HCT116 (cell line): ENCODE measurements at regions not wholly inside any gene's neighbourhood (a gene's known extent, or its start where the extent isn't known, plus 50 kb on each side); places are given as distances from the start of the nearest gene placed in this dataset.
A peak's percentile ranks its signal among the peaks of the same experiment; 100 is the strongest.

Source experiments
- ATAC-seq: fragments of 200-7000 bp; cut with Tn5 transposase; 2 replicates; pipeline ENCODE4 v1.9.1; 2020; ENCODE audit warnings: mild to moderate bottlenecking, moderate library complexity
- BruUV-seq: library from RNA; stranded (reverse); fragments of 400-500 nt; replicated peaks from 2 replicates; lab custom pipeline; 2021; lab: Mats Ljungman, UMichigan
- CTCF ChIA-PET: fragments of 300-600 bp; sonication (Branson Sonifier 250); formaldehyde crosslinking; loops from one replicate; lab custom pipeline; 2021; ENCODE audit warnings: antibody characterized with exemption; lab: Charles Lee
- POLR2A ChIA-PET: fragments of 300-600, 350-600 bp; sonication (Branson Sonifier 250); formaldehyde crosslinking; loops from one replicate; lab custom pipeline; 2021; ENCODE audit warnings: antibody characterized with exemption; lab: Charles Lee
- RAD21 ChIA-PET, 2 experiments: fragments of 300-600 bp; sonication (Branson Sonifier 250); formaldehyde crosslinking; loops; one replicate each; lab custom pipeline; 2023; ENCODE audit warnings: low total read pairs in 2 of 2; ENCODE audit not compliant: uncharacterized antibody in 2 of 2, unreplicated experiment in 2 of 2, low non-redundant PET in 1 of 2; lab: Charles Lee
- DNase-seq: peaks from one replicate; pipeline ENCODE4 v3.0.0-alpha.2; 2010; ENCODE audit warnings: low read depth, low spot score
- H2AFZ ChIP-seq: fragments of 200-600 bp; shearing (Covaris generic), sonication (generic); 2 replicates; pipeline ENCODE4 v1.6.1; 2017; ENCODE audit warnings: low read depth, mixed run types, mixed read lengths, antibody characterized with exemption, low read length; ENCODE audit not compliant: poor library complexity, severe bottlenecking
- H3K27ac ChIP-seq: 2 replicates; pipeline ENCODE4 v1.5.1; 2012; ENCODE audit warnings: low read depth, low read length
- H3K27me3 ChIP-seq: fragments of 200-600 bp; sonication (generic); 2 replicates; pipeline ENCODE4 v1.6.1; 2016; ENCODE audit warnings: mixed run types, low read length, mixed read lengths; ENCODE audit not compliant: insufficient read depth
- H3K36me3 ChIP-seq, 2 experiments: fragments of 200-500 bp in 1 of 2; fragments of 200-600 bp in 1 of 2; sonication (Bioruptor generic) in 1 of 2; sonication (generic) in 1 of 2; 2 replicates each; pipeline versions ENCODE4 v1.5.1 to v1.6.1; 2014 to 2016; ENCODE audit warnings: low read length in 2 of 2, inconsistent platforms in 1 of 2, mixed read lengths in 1 of 2, mixed run types in 1 of 2; ENCODE audit not compliant: insufficient read depth in 2 of 2, control insufficient read depth in 1 of 2
- H3K4me1 ChIP-seq, 2 experiments: fragments of 200-600 bp in 1 of 2; sonication (generic) in 1 of 2; 2 replicates each; pipeline versions ENCODE4 v1.5.1 to v1.6.1; 2012 to 2017; ENCODE audit warnings: low read length in 2 of 2, inconsistent platforms in 1 of 2, mild to moderate bottlenecking in 1 of 2, mixed read lengths in 1 of 2, mixed run types in 1 of 2, moderate library complexity in 1 of 2; ENCODE audit not compliant: insufficient read depth in 2 of 2, control insufficient read depth in 1 of 2
- H3K4me2 ChIP-seq: fragments of 200-600 bp; sonication (generic); 2 replicates; pipeline ENCODE4 v1.6.1; 2017; ENCODE audit warnings: mixed run types, low read length, mixed read lengths
- H3K4me3 ChIP-seq, 2 experiments: fragments of 200-600 bp in 1 of 2; sonication (generic) in 1 of 2; replicated peaks in 1 of 2; 2 replicates each; pipeline ENCODE4 v1.5.1; 2011 to 2016; ENCODE audit warnings: low read length in 2 of 2, control low read depth in 1 of 2, low read depth in 1 of 2, mild to moderate bottlenecking in 1 of 2, mixed read lengths in 1 of 2, mixed run types in 1 of 2
- H3K79me2 ChIP-seq: fragments of 200-600 bp; sonication (generic); 2 replicates; pipeline ENCODE4 v1.6.1; 2017; ENCODE audit warnings: mild to moderate bottlenecking, mixed run types, low read length, moderate library complexity, mixed read lengths; ENCODE audit not compliant: insufficient read depth
- H3K9ac ChIP-seq: fragments of 200-600 bp; sonication (generic); 2 replicates; pipeline ENCODE4 v1.6.1; 2016; ENCODE audit warnings: low read length, mixed read lengths
- H3K9me2 ChIP-seq: fragments of 200-600 bp; sonication (generic), shearing (Covaris generic); 2 replicates; pipeline ENCODE4 v1.6.1; 2017; ENCODE audit warnings: mixed run types, mild to moderate bottlenecking, moderate library complexity; ENCODE audit not compliant: insufficient read depth
- H3K9me3 ChIP-seq, 2 experiments: fragments of 200-500 bp in 1 of 2; fragments of 200-600 bp in 1 of 2; sonication (Bioruptor generic) in 1 of 2; sonication (generic) in 1 of 2; 2 replicates each; pipeline ENCODE4 v1.6.1; 2014 to 2017; ENCODE audit warnings: low read length in 2 of 2, mixed read lengths in 2 of 2, inconsistent platforms in 1 of 2, low read depth in 1 of 2, mild to moderate bottlenecking in 1 of 2, mixed run types in 1 of 2, moderate library complexity in 1 of 2; ENCODE audit not compliant: control insufficient read depth in 1 of 2, insufficient read depth in 1 of 2
- H4K20me1 ChIP-seq: fragments of 200-600 bp; sonication (generic), shearing (Covaris generic); 2 replicates; pipeline ENCODE4 v1.6.1; 2017; ENCODE audit warnings: mixed run types, mild to moderate bottlenecking, moderate library complexity; ENCODE audit not compliant: insufficient read depth
- ATF3 ChIP-seq: IDR thresholded peaks from 2 replicates; pipeline ENCODE4 v1.6.1; 2012
- CBX3 ChIP-seq: IDR thresholded peaks from 2 replicates; pipeline ENCODE4 v1.6.1; 2012; ENCODE audit warnings: low read depth
- CEBPB ChIP-seq: IDR thresholded peaks from 2 replicates; pipeline ENCODE4 v1.6.1; 2012; ENCODE audit warnings: low read depth
- EZH2 ChIP-seq: fragments of 200-600 bp; sonication (generic); IDR thresholded peaks from 2 replicates; pipeline ENCODE4 v1.6.1; 2017; ENCODE audit warnings: antibody characterized with exemption, mixed run types
- EZH2phosphoT487 ChIP-seq: fragments of 200-600 bp; IDR thresholded peaks from 2 replicates; pipeline ENCODE4 v1.6.1; 2018; ENCODE audit warnings: antibody characterized with exemption, borderline replicate concordance
- JUND ChIP-seq: IDR thresholded peaks from 2 replicates; pipeline ENCODE4 v1.6.1; 2012
- MAX ChIP-seq: IDR thresholded peaks from 2 replicates; pipeline ENCODE4 v1.6.1; 2012
- POLR2A ChIP-seq: IDR thresholded peaks from 2 replicates; pipeline ENCODE4 v1.7.0; 2011; ENCODE audit warnings: borderline replicate concordance; ENCODE audit not compliant: insufficient read depth, insufficient read length; ENCODE audit errors: extremely low read depth
- POLR2AphosphoS5 ChIP-seq: IDR thresholded peaks from 2 replicates; pipeline ENCODE4 v1.6.1; 2011; ENCODE audit warnings: mild to moderate bottlenecking, low read depth, low read length, moderate library complexity
- SRF ChIP-seq: IDR thresholded peaks from 2 replicates; pipeline ENCODE4 v1.6.1; 2012; ENCODE audit warnings: low read depth
- TCF7L2 ChIP-seq: IDR thresholded peaks from 2 replicates; pipeline ENCODE4 v1.7.0; 2011; ENCODE audit warnings: borderline replicate concordance, inconsistent platforms; ENCODE audit not compliant: insufficient read depth, insufficient read length; ENCODE audit errors: extremely low read depth
- YY1 ChIP-seq: IDR thresholded peaks from 2 replicates; pipeline ENCODE4 v1.6.1; 2011; ENCODE audit warnings: low read length, low read depth, moderate library complexity, mild to moderate bottlenecking; ENCODE audit not compliant: insufficient replicate concordance; ENCODE audit errors: extremely low read depth
- ZBTB33 ChIP-seq: IDR thresholded peaks from 2 replicates; pipeline ENCODE4 v1.6.1; 2011; ENCODE audit warnings: mild to moderate bottlenecking, low read length, moderate library complexity; ENCODE audit not compliant: insufficient replicate concordance; ENCODE audit errors: extremely low read depth
- ZFX ChIP-seq: fragments of 450-650 bp; IDR thresholded peaks from 2 replicates; pipeline ENCODE4 v1.6.1; 2017
- ZNF274 ChIP-seq: fragments of 200-500 bp; sonication (Bioruptor generic); IDR thresholded peaks from 2 replicates; pipeline ENCODE4 v1.6.1; 2014; ENCODE audit warnings: mild to moderate bottlenecking, low read depth, low read length, inconsistent platforms
- intact Hi-C: fragments of 100-400 bp; cut with micrococcal nuclease; formaldehyde crosslinking; loops from 2 replicates; pipeline ENCODE4 v1.10.0; 2022

GRCh38 chr7:35551321-35552081, 143.4 kb downstream of the HERPUD2 start:
- H3K9me2 ChIP-seq: no peaks in the 10 kb centered on the region
- H4K20me1 ChIP-seq: no peaks in the 10 kb centered on the region
- ChIA-PET POLR2A (no interaction called here), CTCF (no interaction called here), RAD21 (no interaction called here)
- no peak overlapping the region for H3K4me3 ChIP-seq
- no peaks in the 10 kb centered on the region for H3K9me3 ChIP-seq
- no peaks in the 10 kb centered on the region for H3K79me2 ChIP-seq
- no peaks in the 10 kb centered on the region for H3K4me1 ChIP-seq
- BruUV-seq: no TSS peak
- no peaks in the 10 kb centered on the region for H3K27me3 ChIP-seq
- intact Hi-C loops: no loop called here
- H3K4me2 ChIP-seq: no peak overlapping the region
- peak; percentile 46; the same call in 1 of the 2 replicates for ATAC-seq
- H3K27ac ChIP-seq: no peak overlapping the region
- no peaks in the 10 kb centered on the region for H3K36me3 ChIP-seq
- DNase-seq: no peak
- H3K9ac ChIP-seq: no peak overlapping the region
- no peak overlapping the region for H2AFZ ChIP-seq
- TF ChIP-seq CBX3 (no peak), ZNF274 (no peak), ZFX (no peak), ATF3 (no peak)

GRCh38 chr7:35550831-35551230, 144.1 kb downstream of the HERPUD2 start:
- CTCF ChIA-PET: no interaction called here

More at GRCh38 chr7:35550831-35551230, 144.1 kb downstream of the HERPUD2 start:
- no peaks in the 10 kb centered on the region for H3K27me3 ChIP-seq
- H2AFZ ChIP-seq: no peak overlapping the region
- H3K4me3 ChIP-seq: no peak overlapping the region
- H3K4me2 ChIP-seq: no peak overlapping the region
- H3K79me2 ChIP-seq: no peaks in the 10 kb centered on the region
- H3K27ac ChIP-seq: no peak overlapping the region
- ChIA-PET POLR2A (no interaction called here), RAD21 (no interaction called here)
- ATAC-seq (no peak), DNase-seq (no peak)
- intact Hi-C loops: no loop called here
- H3K9ac ChIP-seq: no peak overlapping the region
- no peaks in the 10 kb centered on the region for H3K9me2 ChIP-seq
- H3K36me3 ChIP-seq: no peaks in the 10 kb centered on the region
- no peaks in the 10 kb centered on the region for H4K20me1 ChIP-seq
- no peaks in the 10 kb centered on the region for H3K9me3 ChIP-seq
- TF ChIP-seq ZNF274 (no peak), YY1 (no peak), ZBTB33 (no peak), JUND (no peak), EZH2 (no peak), TCF7L2 (no peak), MAX (no peak), ZFX (no peak), POLR2A (no peak), POLR2AphosphoS5 (no peak), EZH2phosphoT487 (no peak), CEBPB (no peak), ATF3 (no peak), SRF (no peak)
- H3K4me1 ChIP-seq: no peaks in the 10 kb centered on the region
- no TSS peak for BruUV-seq
